ENCODE measurements at regions not wholly inside any gene's neighbourhood (a gene's known extent, or its start where the extent isn't known, plus 50 kb on each side); places are given as distances from the start of the nearest gene placed in this dataset.

DNA sequence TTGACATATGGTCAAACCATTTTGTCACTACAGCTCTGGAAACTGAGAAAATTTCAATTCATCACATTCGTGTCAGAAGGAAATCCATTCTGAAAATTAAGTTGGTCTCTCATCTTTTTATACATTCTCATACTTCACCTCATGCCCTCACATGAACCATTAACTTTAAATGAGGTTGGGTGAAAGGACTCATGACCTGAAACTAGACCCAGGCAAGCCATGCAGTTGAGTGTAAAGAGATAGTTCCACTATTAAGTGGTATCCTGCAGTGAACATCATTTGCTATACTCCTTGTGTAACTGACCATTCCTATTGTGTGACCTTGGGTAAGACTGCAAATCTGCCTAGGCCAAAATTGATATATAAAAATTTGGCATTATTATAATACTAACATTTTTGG, 299.6 kb upstream of the GRIN3A start:
- Mint-ChIP-seq H3K27me3 (ENCODE audit: low read depth) (peaks cover 2% of the 10 kb centered on the region), H3K4me1 (ENCODE audit: low read depth) (no peaks in the 10 kb centered on the region), H3K36me3 (ENCODE audit: low read depth) (no peaks in the 10 kb centered on the region), H3K9me3 (ENCODE audit: low read depth) (peaks cover 4% of the 10 kb centered on the region), H3K27ac (ENCODE audit: unreplicated experiment) (no peak overlapping the region), H3K4me3 (ENCODE audit: unreplicated experiment) (no peak overlapping the region)
- TF ChIP-seq, protein P1, sequence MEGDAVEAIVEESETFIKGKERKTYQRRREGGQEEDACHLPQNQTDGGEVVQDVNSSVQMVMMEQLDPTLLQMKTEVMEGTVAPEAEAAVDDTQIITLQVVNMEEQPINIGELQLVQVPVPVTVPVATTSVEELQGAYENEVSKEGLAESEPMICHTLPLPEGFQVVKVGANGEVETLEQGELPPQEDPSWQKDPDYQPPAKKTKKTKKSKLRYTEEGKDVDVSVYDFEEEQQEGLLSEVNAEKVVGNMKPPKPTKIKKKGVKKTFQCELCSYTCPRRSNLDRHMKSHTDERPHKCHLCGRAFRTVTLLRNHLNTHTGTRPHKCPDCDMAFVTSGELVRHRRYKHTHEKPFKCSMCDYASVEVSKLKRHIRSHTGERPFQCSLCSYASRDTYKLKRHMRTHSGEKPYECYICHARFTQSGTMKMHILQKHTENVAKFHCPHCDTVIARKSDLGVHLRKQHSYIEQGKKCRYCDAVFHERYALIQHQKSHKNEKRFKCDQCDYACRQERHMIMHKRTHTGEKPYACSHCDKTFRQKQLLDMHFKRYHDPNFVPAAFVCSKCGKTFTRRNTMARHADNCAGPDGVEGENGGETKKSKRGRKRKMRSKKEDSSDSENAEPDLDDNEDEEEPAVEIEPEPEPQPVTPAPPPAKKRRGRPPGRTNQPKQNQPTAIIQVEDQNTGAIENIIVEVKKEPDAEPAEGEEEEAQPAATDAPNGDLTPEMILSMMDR (IDR thresholded peaks at IDR 0.05): no peak
- DNase-seq (ENCODE audit: low spot score): no peak

GRCh38 chr9:102035929-102036328, 297.5 kb upstream of the GRIN3A start:
- no peak overlapping the region for H3K27ac Mint-ChIP-seq (ENCODE audit: unreplicated experiment)
- TF ChIP-seq, protein P1 (IDR thresholded peaks at IDR 0.05): no peak
- no peaks in the 10 kb centered on the region for H3K27me3 Mint-ChIP-seq (ENCODE audit: low read depth)
- no peak for DNase-seq (ENCODE audit: low spot score)
- H3K4me3 Mint-ChIP-seq (ENCODE audit: unreplicated experiment): no peak overlapping the region
- peaks cover 2% of the 10 kb centered on the region for H3K9me3 Mint-ChIP-seq (ENCODE audit: low read depth)
- H3K36me3 Mint-ChIP-seq (ENCODE audit: low read depth): no peaks in the 10 kb centered on the region
- no peaks in the 10 kb centered on the region for H3K4me1 Mint-ChIP-seq (ENCODE audit: low read depth)

DNA sequence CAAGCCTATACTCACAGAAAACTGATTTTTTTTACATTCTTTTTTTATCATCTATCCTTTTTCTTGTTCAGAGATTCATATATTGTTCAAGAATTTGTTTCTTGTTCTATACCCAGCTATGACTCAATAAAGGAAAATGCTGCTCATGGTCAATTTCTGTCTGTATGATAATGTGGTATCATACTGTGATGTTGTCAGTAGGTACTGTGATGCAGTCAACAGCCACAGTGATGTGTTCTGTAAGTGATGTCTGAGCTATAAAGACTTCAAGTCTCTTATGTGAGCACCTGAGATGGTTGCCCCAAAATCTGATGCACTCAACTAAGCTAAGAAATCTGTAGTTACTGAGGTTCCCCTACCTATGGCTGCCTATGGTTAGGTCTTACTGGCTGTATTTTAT, 294.2 kb upstream of the GRIN3A start:
- peaks cover 3% of the 10 kb centered on the region for H3K9me3 Mint-ChIP-seq (ENCODE audit: low read depth)
- no peaks in the 10 kb centered on the region for H3K27me3 Mint-ChIP-seq (ENCODE audit: low read depth)
- H3K27ac Mint-ChIP-seq (ENCODE audit: unreplicated experiment): no peak overlapping the region
- no peak for DNase-seq (ENCODE audit: low spot score)
- no peak overlapping the region for H3K4me3 Mint-ChIP-seq (ENCODE audit: unreplicated experiment)
- TF ChIP-seq, protein P1 (IDR thresholded peaks at IDR 0.05): no peak
- H3K36me3 Mint-ChIP-seq (ENCODE audit: low read depth): no peaks in the 10 kb centered on the region
- no peaks in the 10 kb centered on the region for H3K4me1 Mint-ChIP-seq (ENCODE audit: low read depth)

- no peaks in the 10 kb centered on the region for H3K27me3 Mint-ChIP-seq (ENCODE audit: low read depth)
- no peaks in the 10 kb centered on the region for H3K9me3 Mint-ChIP-seq (ENCODE audit: low read depth)
- DNase-seq (ENCODE audit: low spot score): no peak
- H3K4me1 Mint-ChIP-seq (ENCODE audit: low read depth): no peaks in the 10 kb centered on the region
- H3K36me3 Mint-ChIP-seq (ENCODE audit: low read depth): no peaks in the 10 kb centered on the region
- no peak overlapping the region for H3K27ac Mint-ChIP-seq (ENCODE audit: unreplicated experiment)
- TF ChIP-seq, protein P1 (IDR thresholded peaks at IDR 0.05): no peak
- no peak overlapping the region for H3K4me3 Mint-ChIP-seq (ENCODE audit: unreplicated experiment)
Observed at GRCh38 chr9:102000956-102001355, 262.5 kb upstream of the GRIN3A start.

- TF ChIP-seq, protein P1 (IDR thresholded peaks at IDR 0.05): no peak
- Mint-ChIP-seq H3K36me3 (ENCODE audit: low read depth) (no peaks in the 10 kb centered on the region), H3K27me3 (ENCODE audit: low read depth) (no peaks in the 10 kb centered on the region)
Observed at GRCh38 chr9:101999441-101999840, 261.0 kb upstream of the GRIN3A start.

More at GRCh38 chr9:101999441-101999840, 261.0 kb upstream of the GRIN3A start:
- Mint-ChIP-seq H3K27ac (ENCODE audit: unreplicated experiment) (no peak overlapping the region), H3K4me1 (ENCODE audit: low read depth) (no peaks in the 10 kb centered on the region), H3K4me3 (ENCODE audit: unreplicated experiment) (no peak overlapping the region), H3K9me3 (ENCODE audit: low read depth) (no peaks in the 10 kb centered on the region)
- DNase-seq (ENCODE audit: low spot score): no peak

Data from chondrocyte (in vitro differentiated cells).